Left colon (tissue), 2 donors: ENCODE measurements at regions not wholly inside any gene's neighbourhood (a gene's known extent, or its start where the extent isn't known, plus 50 kb on each side); places are given as distances from the start of the nearest gene placed in this dataset.
"Not testable (repeated sequence)": the region's sequence is repeated elsewhere in the genome, so short reads cannot be mapped to it uniquely, and the experiment has no call there.

Experiments used
- ATAC-seq: fragments of 200-7000 bp; cut with Tn5 transposase; one replicate; pipeline ENCODE4 v1.9.1; 2020; ENCODE audit warnings: mild to moderate bottlenecking, moderate library complexity
- DNase-seq, 2 donors: peaks; one replicate each; pipeline ENCODE4 v3.0.0-alpha.2; 2020
- intact Hi-C, 2 donors: fragments of 100-400 bp; cut with DNase I in 1 of 2; cut with micrococcal nuclease in 1 of 2; formaldehyde crosslinking; loops; one replicate each; pipeline versions ENCODE4 v1.11.2 to v1.14.0; 2022; cut with DNase I, micrococcal nuclease
- donor health status: DM: no; HTN: no; CAD: no.
- donor health status: DM: yes; HTN: yes; CAD: no.

DNA sequence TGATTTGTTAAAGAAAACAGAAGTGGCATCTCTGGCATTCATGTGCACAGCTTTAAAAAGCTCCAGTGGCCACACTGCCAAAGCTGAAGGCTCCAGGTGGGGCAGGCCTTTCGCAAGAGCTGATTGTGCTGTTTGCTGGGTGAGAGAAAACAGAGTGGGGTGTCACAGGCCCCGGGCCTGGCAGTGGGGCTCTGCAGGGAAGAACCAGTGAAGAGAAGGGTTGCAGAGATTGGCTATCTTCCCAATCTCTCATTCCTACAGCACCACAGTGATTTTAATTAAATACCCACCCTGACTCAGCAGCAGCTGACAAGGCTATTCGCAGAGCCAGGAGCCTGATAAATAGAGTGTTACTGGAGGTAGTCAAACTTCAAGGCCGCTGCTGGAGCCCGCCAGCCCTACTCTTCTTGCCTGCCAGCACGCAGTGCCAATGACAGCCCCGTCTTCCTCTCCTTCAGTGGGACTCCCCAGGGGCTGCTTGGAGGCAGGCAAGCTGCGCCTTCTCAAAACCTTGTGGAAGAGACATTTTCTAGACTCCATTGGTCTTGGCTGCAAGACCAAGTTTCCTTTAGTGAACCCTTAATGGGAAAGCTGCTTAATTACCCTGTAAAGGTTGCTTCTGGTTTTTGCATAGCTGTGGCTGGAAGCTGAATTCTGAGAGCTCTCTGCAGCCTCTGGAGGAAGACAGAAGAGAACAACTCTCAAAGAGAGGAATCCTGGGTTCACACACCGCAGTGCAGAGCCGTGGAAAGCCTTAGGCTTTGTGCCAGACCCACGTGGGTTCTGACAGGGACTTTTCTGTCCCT, 225.8 kb upstream of the SLCO3A1 start:
- DNase-seq (peak; percentile 7 to 30), ATAC-seq (no peak)
- intact Hi-C loops, result no loop called here

DNA sequence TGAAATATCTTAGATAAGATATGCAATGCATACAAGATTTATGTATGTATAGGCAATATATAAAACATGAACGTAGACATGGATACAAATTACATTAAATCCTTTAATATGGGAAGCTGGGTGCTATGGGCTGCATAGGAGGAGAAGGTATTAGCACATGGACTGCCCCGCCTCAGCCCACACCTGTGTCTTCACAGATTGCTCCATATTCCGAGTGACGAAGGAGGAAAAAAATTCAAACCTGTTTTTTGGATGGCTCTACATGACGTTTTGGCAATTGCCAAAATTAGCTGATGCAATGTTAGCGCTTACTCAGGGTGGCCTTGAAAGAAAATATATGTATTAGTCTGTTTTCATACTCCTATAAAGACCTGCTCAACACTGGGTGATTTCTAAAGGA, 223.4 kb upstream of the SLCO3A1 start:
- no peak for ATAC-seq
- no peak for DNase-seq
- intact Hi-C loops, result no loop called here

GRCh38 chr15:91632176-91632575, 221.3 kb upstream of the SLCO3A1 start:
- intact Hi-C loops, result no loop called here
- DNase-seq (no peak), ATAC-seq (no peak)

GRCh38 chr15:91632981-91633380, 220.5 kb upstream of the SLCO3A1 start:
- ATAC-seq (no peak), DNase-seq (no peak)
- intact Hi-C loops, result no loop called here

DNA sequence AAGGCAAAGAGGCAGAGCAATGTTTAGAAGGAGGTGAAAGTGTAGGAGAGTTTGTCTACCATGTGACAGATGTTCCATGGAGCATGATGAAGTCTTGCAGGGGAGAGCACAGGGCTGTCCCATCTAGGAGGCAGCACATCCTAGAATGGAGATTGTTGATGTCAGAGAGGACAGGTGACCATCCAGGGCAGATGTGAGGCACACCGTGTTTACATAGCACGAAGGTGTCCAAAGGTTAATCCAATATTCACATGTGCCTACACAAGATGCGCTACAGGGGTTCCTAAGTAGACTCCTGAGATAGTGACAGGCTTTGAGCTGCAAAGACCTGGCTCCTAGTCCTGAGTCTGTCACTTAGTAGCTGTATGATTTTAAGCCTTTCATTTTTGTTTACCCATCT, 219.3 kb upstream of the SLCO3A1 start:
- peak; percentile 67 for ATAC-seq
- DNase-seq, result no peak
- intact Hi-C loops, result no loop called here

GRCh38 chr15:91635080-91635479, 218.4 kb upstream of the SLCO3A1 start:
- DNase-seq (no peak), ATAC-seq (no peak)
- intact Hi-C loops, result no loop called here

DNA sequence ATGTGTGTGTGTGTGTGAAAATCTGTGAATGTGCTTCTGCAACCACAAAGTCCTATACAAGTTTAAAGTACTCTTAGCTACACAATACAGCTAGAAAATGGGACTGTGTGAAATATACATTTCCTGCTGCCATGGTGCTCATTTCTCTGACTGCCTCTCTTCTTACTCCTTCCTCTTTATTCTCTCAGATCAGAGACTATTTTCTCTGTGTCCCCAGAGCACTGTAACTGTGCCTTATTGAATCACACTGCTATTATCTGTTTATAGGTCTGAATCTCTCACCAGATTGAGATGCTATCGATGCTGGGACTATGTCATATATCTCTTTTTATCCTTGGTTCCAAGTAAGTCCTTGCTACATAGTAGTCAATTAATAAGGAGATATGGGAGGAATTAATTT, 217.9 kb upstream of the SLCO3A1 start:
- intact Hi-C loops, result no loop called here
- DNase-seq, result no peak
- no peak for ATAC-seq

GRCh38 chr15:91649016-91649415, 204.5 kb upstream of the SLCO3A1 start:
- no peak for DNase-seq
- intact Hi-C loops, result no loop called here
- ATAC-seq, result no peak

DNA sequence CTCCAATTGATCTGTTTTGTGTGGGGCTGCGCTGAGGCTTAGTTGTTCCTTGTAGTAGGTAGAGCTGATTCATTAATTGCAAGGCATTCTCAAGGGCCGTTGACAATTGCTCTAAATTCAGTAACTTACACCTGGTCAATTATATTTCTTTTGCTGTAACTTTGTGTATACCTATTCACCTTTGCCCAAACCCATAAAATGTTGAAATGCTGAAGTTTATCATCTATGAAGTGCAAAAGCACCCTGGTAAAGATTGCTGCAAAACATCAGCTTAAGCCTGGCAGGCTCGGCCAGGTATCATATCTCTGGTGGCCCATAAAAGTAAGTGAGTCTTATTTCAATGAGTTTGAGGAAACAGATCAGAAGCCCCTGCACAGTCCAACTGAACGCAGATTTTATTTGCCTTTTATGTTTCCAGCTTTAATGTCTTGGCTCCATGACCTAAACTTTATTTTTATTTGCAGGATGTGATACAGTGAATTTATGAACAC, 203.6 kb upstream of the SLCO3A1 start:
- DNase-seq (no peak), ATAC-seq (peak; percentile 96)
- intact Hi-C loops, result no loop called here

GRCh38 chr15:91651251-91651650, 202.3 kb upstream of the SLCO3A1 start:
- intact Hi-C loops, result no loop called here
- ATAC-seq, result no peak

DNA sequence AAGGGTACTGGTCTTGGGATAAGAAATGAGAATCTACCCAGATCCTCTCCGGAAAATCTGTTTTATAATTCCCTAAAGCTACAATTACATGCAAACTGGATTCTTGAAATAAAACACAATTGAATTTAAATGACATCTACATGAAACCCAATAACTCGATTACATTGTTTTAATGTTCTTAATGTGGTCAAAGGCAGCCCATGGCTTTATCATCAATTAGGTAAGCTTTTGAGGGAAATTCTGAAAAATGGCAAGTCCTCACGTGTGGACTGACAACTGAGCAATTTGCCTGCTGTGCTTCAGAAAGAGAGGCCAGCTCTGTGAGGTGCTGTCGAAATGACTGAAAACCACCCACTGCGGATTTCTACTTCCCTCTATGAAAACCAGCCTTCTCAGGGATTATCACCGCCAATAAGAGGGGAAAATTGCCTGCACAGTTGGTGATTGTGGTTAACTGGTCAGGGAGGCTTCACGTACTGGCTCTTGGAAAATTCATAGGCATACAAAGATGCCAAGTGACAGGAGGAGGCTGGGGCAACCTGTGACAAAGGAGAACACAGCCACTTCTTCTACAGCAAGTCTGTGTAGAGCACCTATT, 200.8 kb upstream of the SLCO3A1 start:
- intact Hi-C loops, result no loop called here
- no peak for DNase-seq
- ATAC-seq, result no peak

More at GRCh38 chr15:91651251-91651650, 202.3 kb upstream of the SLCO3A1 start:
- DNase-seq, result no peak

DNA sequence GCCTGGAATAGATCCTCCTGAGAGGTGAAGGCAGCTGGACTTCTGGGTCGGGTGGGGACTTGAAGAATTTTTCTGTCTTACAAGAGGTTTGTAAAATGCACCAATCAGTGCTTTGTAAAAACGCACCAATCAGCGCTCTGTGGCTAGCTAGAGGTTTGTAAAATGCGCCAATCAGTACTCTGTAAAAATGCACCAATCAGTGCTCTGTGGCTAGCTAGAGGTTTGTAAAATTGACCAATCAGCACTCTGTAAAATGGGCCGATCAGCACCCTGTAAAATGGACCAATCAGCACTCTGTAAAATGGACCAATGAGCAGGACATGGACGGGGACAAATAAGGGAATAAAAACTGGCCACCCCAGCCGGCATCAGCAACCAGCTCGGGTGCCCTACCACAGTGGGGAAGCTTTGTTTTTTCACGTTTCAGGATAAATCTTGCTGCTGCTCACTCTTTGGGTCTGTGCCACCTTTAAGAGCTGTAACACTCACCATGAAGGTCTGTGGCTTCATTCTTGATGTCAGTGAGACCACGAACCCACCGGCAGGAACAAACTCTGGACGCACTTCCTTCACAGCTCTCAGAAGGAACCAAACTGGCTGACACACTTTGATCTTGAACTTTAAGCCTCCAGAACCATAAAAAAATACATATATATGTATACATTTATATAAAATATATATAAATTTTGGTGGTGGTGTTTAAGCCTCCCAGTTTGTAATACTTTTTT, 197.8 kb upstream of the SLCO3A1 start:
- intact Hi-C loops, DNase-seq, ATAC-seq: not testable (repeated sequence)

GRCh38 chr15:91660174-91660649, 193.3 kb upstream of the SLCO3A1 start:
- intact Hi-C loops, result no loop called here
- ATAC-seq (peak; percentile 35), DNase-seq (no peak)

- no peak for ATAC-seq
- DNase-seq, result no peak
- intact Hi-C loops, result no loop called here
These were observed 189.2 kb upstream of the SLCO3A1 start for GRCh38 chr15:91664224-91664836.

GRCh38 chr15:91665212-91665611, 188.3 kb upstream of the SLCO3A1 start:
- intact Hi-C loops, result no loop called here
- DNase-seq (no peak), ATAC-seq (no peak)

- intact Hi-C loops, result no loop called here
- ATAC-seq, result no peak
These were observed 185.1 kb upstream of the SLCO3A1 start for GRCh38 chr15:91668370-91668769.

GRCh38 chr15:91670108-91670507, 183.4 kb upstream of the SLCO3A1 start:
- DNase-seq, result no peak
- intact Hi-C loops, result no loop called here
- peak; percentile 78 for ATAC-seq

More at GRCh38 chr15:91668370-91668769, 185.1 kb upstream of the SLCO3A1 start:
- no peak for DNase-seq

- intact Hi-C loops, result no loop called here
- ATAC-seq (no peak), DNase-seq (no peak)
These were observed 175.5 kb upstream of the SLCO3A1 start for GRCh38 chr15:91678003-91678402.

- intact Hi-C loops, result no loop called here
- ATAC-seq (no peak), DNase-seq (no peak)
These were observed 174.1 kb upstream of the SLCO3A1 start for GRCh38 chr15:91679447-91679846.
